IMR-90 (cell line): ENCODE measurements at regions not wholly inside any gene's neighbourhood (a gene's known extent, or its start where the extent isn't known, plus 50 kb on each side); places are given as distances from the start of the nearest gene placed in this dataset.

Experiments used
- ATAC-seq: fragments of 200-7000 bp; cut with Tn5 transposase; 2 replicates; pipeline ENCODE4 v1.9.1; 2020; ENCODE audit warnings: low read depth, mild to moderate bottlenecking, moderate library complexity
- BruUV-seq: library from RNA; stranded (reverse); fragments of 400-500 nt; replicated peaks from 2 replicates; lab custom pipeline; 2021; lab: Mats Ljungman, UMichigan
- CTCF ChIA-PET: fragments of 300-600 bp; formaldehyde crosslinking; extraction: SDS; loops from one replicate; lab custom pipeline; 2021; ENCODE audit warnings: antibody characterized with exemption; lab: Yijun Ruan, JAX
- POLR2A ChIA-PET: fragments of 300-600 bp; sonication (Branson Sonifier 250); formaldehyde crosslinking; loops from one replicate; lab custom pipeline; 2022; ENCODE audit warnings: antibody characterized with exemption; ENCODE audit not compliant: unreplicated experiment; lab: Charles Lee
- DNase-seq: peaks from one replicate; pipeline ENCODE4 v3.0.0; 2013
- H2AFZ ChIP-seq: replicated peaks from 2 replicates; pipeline ENCODE3; 2013; ENCODE audit warnings: low read length, mild to moderate bottlenecking; ENCODE audit not compliant: poor library complexity
- H2AK5ac ChIP-seq: 2 replicates; pipeline ENCODE4 v1.6.1; 2013; ENCODE audit warnings: low read depth, low read length, inconsistent platforms
- H2AK9ac ChIP-seq: replicated peaks from 2 replicates; pipeline ENCODE3; 2013; ENCODE audit warnings: mild to moderate bottlenecking, low read depth, low read length, moderate library complexity; ENCODE audit not compliant: poor library complexity
- H2BK120ac ChIP-seq: 2 replicates; pipeline ENCODE4 v1.6.1; 2013; ENCODE audit warnings: low read depth, low read length, inconsistent platforms
- H2BK15ac ChIP-seq: 3 replicates; pipeline ENCODE4 v1.6.1; 2013; ENCODE audit warnings: low read depth, low read length, inconsistent platforms
- H2BK20ac ChIP-seq: 2 replicates; pipeline ENCODE4 v1.6.1; 2013; ENCODE audit warnings: low read depth, mild to moderate bottlenecking, inconsistent platforms, low read length, moderate library complexity
- H2BK5ac ChIP-seq: 2 replicates; pipeline ENCODE4 v1.6.1; 2013; ENCODE audit warnings: mild to moderate bottlenecking, low read depth, low read length, inconsistent platforms; ENCODE audit not compliant: poor library complexity, severe bottlenecking
- H3K14ac ChIP-seq: replicated peaks from 2 replicates; pipeline ENCODE4 v1.6.1; 2013; ENCODE audit warnings: low read depth, low read length, inconsistent platforms
- H3K18ac ChIP-seq: 2 replicates; pipeline ENCODE4 v1.6.1; 2013; ENCODE audit warnings: low read depth, low read length, control low read depth
- H3K23ac ChIP-seq: 2 replicates; pipeline ENCODE4 v1.6.1; 2013; ENCODE audit warnings: low read depth, low read length, inconsistent platforms
- H3K27ac ChIP-seq: 2 replicates; pipeline ENCODE4 v1.5.1; 2013; ENCODE audit warnings: mild to moderate bottlenecking, control low read depth, low read length; ENCODE audit not compliant: insufficient read depth
- H3K27me3 ChIP-seq: 2 replicates; pipeline ENCODE4 v1.6.1; 2013; ENCODE audit warnings: low read length; ENCODE audit not compliant: control insufficient read depth, insufficient read depth
- H3K36me3 ChIP-seq: 2 replicates; pipeline ENCODE4 v1.6.1; 2013; ENCODE audit warnings: low read length, mixed read lengths; ENCODE audit not compliant: control insufficient read depth, insufficient read depth
- H3K4ac ChIP-seq: 2 replicates; pipeline ENCODE4 v1.6.1; 2013; ENCODE audit warnings: low read depth, low read length, inconsistent platforms
- H3K4me1 ChIP-seq: 2 replicates; pipeline ENCODE4 v1.6.1; 2013; ENCODE audit warnings: low read length, mixed read lengths; ENCODE audit not compliant: control insufficient read depth, insufficient read depth
- H3K4me2 ChIP-seq: 2 replicates; pipeline ENCODE4 v1.6.1; 2013; ENCODE audit warnings: low read depth, mild to moderate bottlenecking, control low read depth, low read length, moderate library complexity
- H3K4me3 ChIP-seq: 2 replicates; pipeline ENCODE4 v1.5.1; 2013; ENCODE audit warnings: low read depth, mild to moderate bottlenecking, control low read depth, low read length, moderate library complexity; ENCODE audit not compliant: insufficient read depth
- H3K56ac ChIP-seq: 2 replicates; pipeline ENCODE4 v1.6.1; 2013; ENCODE audit warnings: low read length, inconsistent platforms; ENCODE audit not compliant: insufficient read depth; ENCODE audit errors: extremely low read depth
- H3K79me1 ChIP-seq, 2 experiments: 2 replicates each; pipeline ENCODE4 v1.6.1; 2013; ENCODE audit warnings: low read length in 2 of 2, inconsistent platforms in 1 of 2, low read depth in 1 of 2
- H3K9ac ChIP-seq: 2 replicates; pipeline ENCODE4 v1.6.1; 2013; ENCODE audit warnings: low read depth, low read length, control low read depth
- H3K9me1 ChIP-seq: 2 replicates; pipeline ENCODE4 v1.6.1; 2013; ENCODE audit warnings: low read length, inconsistent platforms; ENCODE audit not compliant: insufficient read depth
- H3K9me3 ChIP-seq: 2 replicates; pipeline ENCODE4 v1.6.1; 2013; ENCODE audit warnings: low read length; ENCODE audit not compliant: control insufficient read depth, insufficient read depth
- H4K20me1 ChIP-seq: 2 replicates; pipeline ENCODE4 v1.6.1; 2013; ENCODE audit warnings: low read length, inconsistent platforms; ENCODE audit not compliant: insufficient read depth
- H4K5ac ChIP-seq: 2 replicates; pipeline ENCODE4 v1.6.1; 2013; ENCODE audit warnings: mild to moderate bottlenecking, low read depth, low read length, control low read depth
- H4K8ac ChIP-seq, 2 experiments: 2 replicates each; pipeline ENCODE4 v1.6.1; 2013; ENCODE audit warnings: low read depth in 2 of 2, low read length in 2 of 2, control low read depth in 1 of 2, inconsistent platforms in 1 of 2
- H4K91ac ChIP-seq: 2 replicates; pipeline ENCODE4 v1.6.1; 2013; ENCODE audit warnings: low read depth, low read length, inconsistent platforms; ENCODE audit not compliant: insufficient read depth
- BHLHE40 ChIP-seq: fragments of 150-350 bp; IDR thresholded peaks from 2 replicates; pipeline ENCODE4 v1.6.1; 2016; ENCODE audit warnings: mild to moderate bottlenecking, low read depth, low read length
- CEBPB ChIP-seq: IDR thresholded peaks from 2 replicates; pipeline ENCODE4 v1.6.1; 2012; ENCODE audit warnings: low read depth, low read length, improper control_type of control experiment
- CHD1 ChIP-seq: IDR thresholded peaks from 2 replicates; pipeline ENCODE4 v1.6.1; 2012; ENCODE audit warnings: low read depth, low read length, improper control_type of control experiment
- CTCF ChIP-seq: conservative IDR thresholded peaks from 2 replicates; pipeline ENCODE4 v1.5.1; 2012; ENCODE audit warnings: mild to moderate bottlenecking, low read depth, low read length, improper control_type of control experiment
- ELK1 ChIP-seq: fragments of 150-350 bp; IDR thresholded peaks from 2 replicates; pipeline ENCODE4 v1.6.1; 2016; ENCODE audit warnings: low read depth, mild to moderate bottlenecking, low read length, moderate library complexity, borderline replicate concordance
- MAFK ChIP-seq: IDR thresholded peaks from 2 replicates; pipeline ENCODE4 v1.6.1; 2012; ENCODE audit warnings: low read depth, low read length, improper control_type of control experiment
- MAZ ChIP-seq: IDR thresholded peaks from 2 replicates; pipeline ENCODE4 v1.6.1; 2012; ENCODE audit warnings: low read depth, mild to moderate bottlenecking, low read length, improper control_type of control experiment, moderate library complexity, borderline replicate concordance
- MXI1 ChIP-seq: IDR thresholded peaks from 2 replicates; pipeline ENCODE4 v1.6.1; 2012; ENCODE audit warnings: low read depth, mild to moderate bottlenecking, low read length, moderate library complexity, borderline replicate concordance
- POLR2A ChIP-seq: IDR thresholded peaks from 2 replicates; pipeline ENCODE4 v1.6.1; 2012; ENCODE audit warnings: mild to moderate bottlenecking, low read depth, low read length
- RAD21 ChIP-seq: IDR thresholded peaks from 2 replicates; pipeline ENCODE4 v1.6.1; 2012; ENCODE audit warnings: low read length, improper control_type of control experiment
- RFX5 ChIP-seq: IDR thresholded peaks from 2 replicates; pipeline ENCODE4 v1.8.0; 2012; ENCODE audit warnings: low read depth, mild to moderate bottlenecking, low read length, moderate library complexity
- SMC3 ChIP-seq: fragments of 150-350 bp; IDR thresholded peaks from 2 replicates; pipeline ENCODE4 v1.6.1; 2016; ENCODE audit warnings: low read depth, mild to moderate bottlenecking, antibody characterized with exemption, low read length, moderate library complexity
- USF2 ChIP-seq: fragments of 150-350 bp; IDR thresholded peaks from 2 replicates; pipeline ENCODE4 v1.6.1; 2017; ENCODE audit warnings: mild to moderate bottlenecking, antibody characterized with exemption, low read length, low read depth
- WGBS, 2 experiments: methylation state at CpG; one replicate each; pipeline versions ENCODE4 v1.1.5 to v1.1.7; 2013; ENCODE audit warnings: missing lambda C conversion rate in 2 of 2; ENCODE audit not compliant: insufficient read length in 1 of 2; ENCODE audit errors: extremely low coverage in 2 of 2; 5-methylcytosine and 5-hydroxymethylcytosine counted together
- dilution Hi-C: fragments of 300-500 bp; cut with HindIII; formaldehyde crosslinking; loops from one replicate; pipeline ENCODE4 v1.14.3; 2018; ENCODE audit warnings: low sequenced_read_pairs; ENCODE audit not compliant: unreplicated experiment
- in situ Hi-C: fragments of 300-500 bp; cut with MboI; formaldehyde crosslinking; loops from 3 replicates; pipeline ENCODE4 v1.14.3; 2019; ENCODE audit warnings: low sequenced_read_pairs, inconsistent platforms, mixed read lengths
- intact Hi-C: fragments of 100-400 bp; cut with micrococcal nuclease; formaldehyde crosslinking; loops from 2 replicates; pipeline ENCODE4 v1.10.0; 2022

GRCh38 chr9:26133537-26133936, 455.3 kb upstream of the TUSC1 start:
- H3K9me1 ChIP-seq = no peaks in the 10 kb centered on the region
- no peak overlapping the region; the same call in 1 of the 2 replicates for H3K56ac ChIP-seq
- H3K4me2 ChIP-seq = no peak overlapping the region
- intact Hi-C loops = no loop called here
- H3K36me3 ChIP-seq = no peaks in the 10 kb centered on the region
- no peak overlapping the region for H4K8ac ChIP-seq
- no peak overlapping the region for H2AFZ ChIP-seq
- H3K27me3 ChIP-seq = no peaks in the 10 kb centered on the region
- no CpG with 5 or more reads among the region's 1 CpG for WGBS, 2 experiments
- no peak overlapping the region for H2BK5ac ChIP-seq
- no peak overlapping the region for H4K91ac ChIP-seq
- no peak overlapping the region for H3K9ac ChIP-seq
- no peak overlapping the region for H2BK20ac ChIP-seq
- POLR2A ChIA-PET = no interaction called here
- no peak overlapping the region for H3K4me3 ChIP-seq
- dilution Hi-C loops = no loop called here
- H3K4me1 ChIP-seq = no peaks in the 10 kb centered on the region
- CTCF ChIA-PET = no interaction called here
- no peak overlapping the region for H2BK15ac ChIP-seq
- ATAC-seq (no peak), DNase-seq (no peak)
- H3K23ac ChIP-seq = no peak overlapping the region
- no TSS peak for BruUV-seq
- TF ChIP-seq BHLHE40 (no peak), USF2 (no peak), MAFK (no peak), MAZ (no peak), MXI1 (no peak), SMC3 (no peak), CEBPB (no peak), CTCF (no peak), RAD21 (no peak), ELK1 (no peak), POLR2A (no peak), CHD1 (no peak), RFX5 (no peak)
- H2BK120ac ChIP-seq = no peak overlapping the region
- H3K27ac ChIP-seq = no peak overlapping the region
- no peaks in the 10 kb centered on the region for H4K20me1 ChIP-seq
- no peaks in the 10 kb centered on the region for H3K9me3 ChIP-seq
- no peaks in the 10 kb centered on the region for H3K79me1 ChIP-seq
- H3K14ac ChIP-seq = no peak overlapping the region
- no peak overlapping the region for H2AK9ac ChIP-seq
- no peak overlapping the region for H2AK5ac ChIP-seq
- H3K4ac ChIP-seq = no peak overlapping the region
- no peak overlapping the region for H3K18ac ChIP-seq
- in situ Hi-C loops = no loop called here
- no peak overlapping the region for H4K5ac ChIP-seq
